AG04449 (cell line): ENCODE measurements at regions not wholly inside any gene's neighbourhood (a gene's known extent, or its start where the extent isn't known, plus 50 kb on each side); places are given as distances from the start of the nearest gene placed in this dataset.
"Not testable (repeated sequence)": the region's sequence is repeated elsewhere in the genome, so short reads cannot be mapped to it uniquely, and the experiment has no call there.

Experiments used
- CTCF ChIA-PET: fragments of 350-600 bp; formaldehyde crosslinking; extraction: SDS; loops from one replicate; lab custom pipeline; 2021; ENCODE audit warnings: antibody characterized with exemption; lab: Yijun Ruan, JAX
- POLR2A ChIA-PET: fragments of 400-600, 350-600 bp; formaldehyde crosslinking; extraction: SDS; loops from one replicate; lab custom pipeline; 2020; ENCODE audit warnings: antibody characterized with exemption, inconsistent platforms; lab: Yijun Ruan, JAX
- DNase-seq: peaks from one replicate; pipeline ENCODE4 v3.0.0-alpha.2; 2010; ENCODE audit warnings: low read depth, low spot score
- H3K4me3 ChIP-seq: 2 replicates; pipeline ENCODE4 v1.5.1; 2011; ENCODE audit warnings: low read depth, mild to moderate bottlenecking, control low read depth, low read length
- TF ChIP-seq, protein P1 (sequence below): IDR thresholded peaks from one replicate; pipeline ENCODE4 v1.5.1; 2011; ENCODE audit warnings: mild to moderate bottlenecking, moderate library complexity, low read length, control low read depth, inconsistent platforms; ENCODE audit not compliant: insufficient read depth; ENCODE audit errors: missing control alignments

DNA sequence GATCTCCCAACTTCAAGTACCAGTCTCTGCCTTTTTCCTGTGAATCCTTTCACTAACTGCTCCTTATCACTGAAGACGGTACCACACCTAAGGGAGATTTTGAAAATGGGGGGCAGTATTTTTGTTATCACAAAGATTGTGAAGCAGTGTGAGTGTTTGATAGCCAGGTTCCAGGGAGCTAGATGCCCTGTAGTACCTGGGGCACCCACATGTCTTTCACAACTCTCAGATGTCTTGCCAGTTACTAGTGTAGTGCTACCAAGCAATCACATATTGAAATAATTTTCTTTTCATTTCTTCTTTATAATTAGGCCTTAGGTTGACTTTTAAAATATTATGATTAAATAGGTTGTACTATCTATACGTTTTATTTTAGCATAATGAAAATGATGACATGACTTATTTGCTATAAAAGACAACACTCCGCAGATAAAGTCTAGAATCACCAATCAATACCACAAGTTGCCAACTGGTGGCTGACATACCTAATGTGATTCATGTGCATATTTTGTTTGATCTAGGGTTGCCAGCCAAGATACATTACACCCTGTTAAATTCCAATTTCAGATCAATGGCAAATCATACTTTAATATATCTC lies 215.9 kb downstream of the EXOC5 start:
- ChIA-PET CTCF (no interaction called here), POLR2A (no interaction called here)
- TF ChIP-seq, protein P1, sequence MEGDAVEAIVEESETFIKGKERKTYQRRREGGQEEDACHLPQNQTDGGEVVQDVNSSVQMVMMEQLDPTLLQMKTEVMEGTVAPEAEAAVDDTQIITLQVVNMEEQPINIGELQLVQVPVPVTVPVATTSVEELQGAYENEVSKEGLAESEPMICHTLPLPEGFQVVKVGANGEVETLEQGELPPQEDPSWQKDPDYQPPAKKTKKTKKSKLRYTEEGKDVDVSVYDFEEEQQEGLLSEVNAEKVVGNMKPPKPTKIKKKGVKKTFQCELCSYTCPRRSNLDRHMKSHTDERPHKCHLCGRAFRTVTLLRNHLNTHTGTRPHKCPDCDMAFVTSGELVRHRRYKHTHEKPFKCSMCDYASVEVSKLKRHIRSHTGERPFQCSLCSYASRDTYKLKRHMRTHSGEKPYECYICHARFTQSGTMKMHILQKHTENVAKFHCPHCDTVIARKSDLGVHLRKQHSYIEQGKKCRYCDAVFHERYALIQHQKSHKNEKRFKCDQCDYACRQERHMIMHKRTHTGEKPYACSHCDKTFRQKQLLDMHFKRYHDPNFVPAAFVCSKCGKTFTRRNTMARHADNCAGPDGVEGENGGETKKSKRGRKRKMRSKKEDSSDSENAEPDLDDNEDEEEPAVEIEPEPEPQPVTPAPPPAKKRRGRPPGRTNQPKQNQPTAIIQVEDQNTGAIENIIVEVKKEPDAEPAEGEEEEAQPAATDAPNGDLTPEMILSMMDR = no peak
- no peak for DNase-seq
- H3K4me3 ChIP-seq = no peak overlapping the region

DNA sequence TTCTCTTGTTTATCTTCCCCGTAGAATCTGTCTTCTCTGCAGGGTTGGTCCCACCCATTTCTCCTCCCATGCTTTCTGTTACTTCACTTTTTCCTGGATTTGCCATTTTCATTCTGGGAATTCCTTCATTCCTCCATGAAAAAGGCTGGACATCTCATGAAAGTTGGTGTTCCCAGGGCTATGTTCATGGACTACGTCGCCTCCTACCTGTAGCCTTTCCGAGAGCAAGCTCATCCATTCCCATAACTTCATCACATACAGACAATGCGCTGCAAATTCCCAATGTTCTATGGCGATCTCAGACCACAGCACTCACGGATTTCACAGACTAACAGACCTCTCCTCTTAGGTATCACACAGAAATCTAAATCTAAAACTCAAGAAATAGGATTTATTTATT lies 217.1 kb downstream of the EXOC5 start:
- TF ChIP-seq, protein P1 = no peak
- CTCF ChIA-PET = no interaction called here
- H3K4me3 ChIP-seq = no peak overlapping the region
- POLR2A ChIA-PET = no interaction called here
- DNase-seq = no peak

DNA sequence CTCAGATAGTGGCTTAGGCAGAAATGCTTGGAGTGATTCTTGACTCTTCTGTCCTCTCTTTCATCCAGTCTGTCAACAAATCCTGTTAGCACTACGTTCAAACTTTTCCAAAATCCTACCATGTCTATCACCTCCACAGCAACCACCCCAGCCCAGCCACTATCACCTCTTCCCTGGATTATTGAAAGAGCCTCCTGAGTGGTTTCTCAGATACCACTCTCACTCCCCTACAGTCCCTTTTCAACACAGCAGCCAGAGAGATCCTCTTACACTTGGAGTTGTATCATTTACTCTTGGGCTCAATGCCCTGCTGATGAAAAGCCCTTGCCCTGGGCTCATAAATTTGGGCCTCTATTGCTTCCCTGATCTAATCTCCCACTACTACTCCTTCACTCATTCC lies 218.9 kb downstream of the EXOC5 start:
- ChIA-PET POLR2A (no interaction called here), CTCF (no interaction called here)
- DNase-seq = no peak
- TF ChIP-seq, protein P1 = no peak
- no peak overlapping the region for H3K4me3 ChIP-seq

- CTCF ChIA-PET = no interaction called here
- no peak overlapping the region for H3K4me3 ChIP-seq
- TF ChIP-seq, protein P1 = no peak
- POLR2A ChIA-PET = interaction anchor here (0.6 kb wide), 1 partner anchor 107 kb away, joined by 3 read pairs; no protein-coding TSS in a partner anchor
- DNase-seq = no peak
Observed at GRCh38 chr14:57046175-57046574, 222.5 kb downstream of the EXOC5 start.

- DNase-seq, POLR2A ChIA-PET, CTCF ChIA-PET, H3K4me3 ChIP-seq: not testable (repeated sequence)
Observed at GRCh38 chr14:57044101-57044973, 224.4 kb downstream of the EXOC5 start.

GRCh38 chr14:57038689-57039088 lies 228.4 kb upstream of the OTX2 start:
- no peak overlapping the region for H3K4me3 ChIP-seq
- ChIA-PET POLR2A (no interaction called here), CTCF (no interaction called here)
- TF ChIP-seq, protein P1 = no peak
- DNase-seq = no peak
